HL-60/S4 treated with phorbol 12-myristate 13-acetate at 8.2 ng/mL for 4 days and 3 days (cell line): ENCODE measurements at regions not wholly inside any gene's neighbourhood (a gene's known extent, or its start where the extent isn't known, plus 50 kb on each side); places are given as distances from the start of the nearest gene placed in this dataset.

Source experiments
- in situ Hi-C: fragments of 300-500 bp; cut with MboI; formaldehyde crosslinking; loops from 2 replicates; pipeline ENCODE4 v1.15.0; 2022; ENCODE audit warnings: low sequenced_read_pairs

GRCh38 chr6:2505624-2506023, 245.1 kb downstream of the MYLK4 start:
- in situ Hi-C loops: no loop called here

GRCh38 chr6:2504495-2505064, 246.1 kb downstream of the MYLK4 start:
- in situ Hi-C loops: no loop called here

- in situ Hi-C loops: no loop called here
Measured at GRCh38 chr6:2503816-2504494, 246.8 kb downstream of the MYLK4 start.

GRCh38 chr6:2502998-2503674, 247.6 kb downstream of the MYLK4 start:
- in situ Hi-C loops: no loop called here

- in situ Hi-C loops: no loop called here
Measured at GRCh38 chr6:2502096-2502997, 248.4 kb downstream of the MYLK4 start.

GRCh38 chr6:2497922-2498623, 252.6 kb downstream of the MYLK4 start:
- in situ Hi-C loops: no loop called here

GRCh38 chr6:2496291-2496690, 250.9 kb upstream of the GMDS start:
- in situ Hi-C loops: no loop called here

- in situ Hi-C loops: no loop called here
Measured at GRCh38 chr6:2492686-2493523, 247.5 kb upstream of the GMDS start.

- in situ Hi-C loops: no loop called here
Measured at GRCh38 chr6:2491137-2491536, 245.7 kb upstream of the GMDS start.

GRCh38 chr6:2488578-2488977, 243.2 kb upstream of the GMDS start:
- in situ Hi-C loops: no loop called here

GRCh38 chr6:2485116-2485515, 239.7 kb upstream of the GMDS start:
- in situ Hi-C loops: no loop called here

GRCh38 chr6:2482773-2483172, 237.4 kb upstream of the GMDS start:
- in situ Hi-C loops: no loop called here

GRCh38 chr6:2481307-2481706, 235.9 kb upstream of the GMDS start:
- in situ Hi-C loops: no loop called here

GRCh38 chr6:2480267-2480966, 235.0 kb upstream of the GMDS start:
- in situ Hi-C loops: no loop called here

GRCh38 chr6:2478200-2478599, 232.8 kb upstream of the GMDS start:
- in situ Hi-C loops: no loop called here

- in situ Hi-C loops: no loop called here
Measured at GRCh38 chr6:2477666-2478065, 232.3 kb upstream of the GMDS start.

GRCh38 chr6:2477250-2477649, 231.8 kb upstream of the GMDS start:
- in situ Hi-C loops: no loop called here

- in situ Hi-C loops: no loop called here
Measured at GRCh38 chr6:2476376-2476775, 231.0 kb upstream of the GMDS start.

GRCh38 chr6:2471472-2471871, 226.1 kb upstream of the GMDS start:
- in situ Hi-C loops: no loop called here
